ENCODE measurements at regions not wholly inside any gene's neighbourhood (a gene's known extent, or its start where the extent isn't known, plus 50 kb on each side); places are given as distances from the start of the nearest gene placed in this dataset.

GRCh38 chr3:190722181-190722905 lies 140.2 kb downstream of the GMNC start:
- CTCF ChIA-PET = no interaction called here
- no peak overlapping the region for H3K4me3 ChIP-seq
- H3K4me1 ChIP-seq (ENCODE audit: control insufficient read depth, insufficient read depth, low read length) = peaks cover 3% of the 10 kb centered on the region; the same call in 1 of the 2 replicates
- BruUV-seq (replicated peaks) = no TSS peak
- H3K27me3 ChIP-seq (replicated peaks in 1 of 2; ENCODE audit: control insufficient read depth in 2 of 2, insufficient read depth in 2 of 2, low read length in 1 of 2) = no peaks in the 10 kb centered on the region
- FAIRE-seq = no peak
- no peaks in the 10 kb centered on the region for H4K20me1 ChIP-seq (ENCODE audit: control insufficient read depth, insufficient read depth)
- POLR2A ChIA-PET = no interaction called here
- no peaks in the 10 kb centered on the region for H3K9me3 ChIP-seq (replicated peaks; ENCODE audit: control insufficient read depth, insufficient read depth, low read length)
- no peaks in the 10 kb centered on the region for H3K36me3 ChIP-seq (ENCODE audit: control insufficient read depth in 2 of 2, insufficient read depth in 2 of 2, low read length in 1 of 2)
- SMC1A ChIA-PET (ENCODE audit: uncharacterized antibody, unreplicated experiment) = no interaction called here
- TF ChIP-seq HDGF (IDR thresholded peaks at IDR 0.05) (no peak), MYB (IDR thresholded peaks at IDR 0.05; ENCODE audit: borderline replicate concordance, low read depth, low read length) (no peak), FOS (IDR thresholded peaks at IDR 0.05; ENCODE audit: borderline replicate concordance, extremely low read depth, insufficient read length) (no peak), HDAC6 (IDR thresholded peaks at IDR 0.05; ENCODE audit: unreplicated experiment) (no peak), SP1 (IDR thresholded peaks at IDR 0.05; ENCODE audit: low read depth, low read length) (no peak), FOXM1 (IDR thresholded peaks at IDR 0.05; ENCODE audit: low read depth, low read length) (no peak), CTCF (IDR thresholded peaks at IDR 0.05 in 2 of 3, conservative IDR thresholded peaks at IDR 0.05 in 1 of 3; ENCODE audit: control insufficient read depth in 2 of 3, extremely low read depth in 1 of 3, insufficient read depth in 1 of 3, low read depth in 3 of 3, low read length in 3 of 3) (no peak), GABPA (IDR thresholded peaks at IDR 0.05; ENCODE audit: low read depth) (no peak), BCL11A (IDR thresholded peaks at IDR 0.05; ENCODE audit: low read depth, low read length) (no peak), ZNF207 (IDR thresholded peaks at IDR 0.05; ENCODE audit: borderline replicate concordance) (no peak), STAT3 (IDR thresholded peaks at IDR 0.05; ENCODE audit: low read depth, low read length) (no peak), ZZZ3 (IDR thresholded peaks at IDR 0.05; ENCODE audit: control insufficient read depth, insufficient read length, low read depth) (no peak), SMAD1 (IDR thresholded peaks at IDR 0.05; ENCODE audit: low read depth, partially characterized antibody) (no peak), CHD4 (IDR thresholded peaks at IDR 0.05) (no peak)
- TF ChIP-seq, protein P1, sequence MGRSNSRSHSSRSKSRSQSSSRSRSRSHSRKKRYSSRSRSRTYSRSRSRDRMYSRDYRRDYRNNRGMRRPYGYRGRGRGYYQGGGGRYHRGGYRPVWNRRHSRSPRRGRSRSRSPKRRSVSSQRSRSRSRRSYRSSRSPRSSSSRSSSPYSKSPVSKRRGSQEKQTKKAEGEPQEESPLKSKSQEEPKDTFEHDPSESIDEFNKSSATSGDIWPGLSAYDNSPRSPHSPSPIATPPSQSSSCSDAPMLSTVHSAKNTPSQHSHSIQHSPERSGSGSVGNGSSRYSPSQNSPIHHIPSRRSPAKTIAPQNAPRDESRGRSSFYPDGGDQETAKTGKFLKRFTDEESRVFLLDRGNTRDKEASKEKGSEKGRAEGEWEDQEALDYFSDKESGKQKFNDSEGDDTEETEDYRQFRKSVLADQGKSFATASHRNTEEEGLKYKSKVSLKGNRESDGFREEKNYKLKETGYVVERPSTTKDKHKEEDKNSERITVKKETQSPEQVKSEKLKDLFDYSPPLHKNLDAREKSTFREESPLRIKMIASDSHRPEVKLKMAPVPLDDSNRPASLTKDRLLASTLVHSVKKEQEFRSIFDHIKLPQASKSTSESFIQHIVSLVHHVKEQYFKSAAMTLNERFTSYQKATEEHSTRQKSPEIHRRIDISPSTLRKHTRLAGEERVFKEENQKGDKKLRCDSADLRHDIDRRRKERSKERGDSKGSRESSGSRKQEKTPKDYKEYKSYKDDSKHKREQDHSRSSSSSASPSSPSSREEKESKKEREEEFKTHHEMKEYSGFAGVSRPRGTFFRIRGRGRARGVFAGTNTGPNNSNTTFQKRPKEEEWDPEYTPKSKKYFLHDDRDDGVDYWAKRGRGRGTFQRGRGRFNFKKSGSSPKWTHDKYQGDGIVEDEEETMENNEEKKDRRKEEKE (IDR thresholded peaks at IDR 0.05) = no peak
- no peak for DNase-seq (ENCODE audit: low read depth, low spot score)
- RAD21 ChIA-PET (ENCODE audit: unreplicated experiment) = no interaction called here
- intact Hi-C loops (cut with micrococcal nuclease; ENCODE audit: unreplicated experiment) = no loop called here
- H3K27ac ChIP-seq (ENCODE audit: control insufficient read depth, insufficient read depth) = no peak overlapping the region
- no peak overlapping the region for H2AFZ ChIP-seq (ENCODE audit: control insufficient read depth, low read depth, low read length)
- H3K79me2 ChIP-seq (ENCODE audit: control insufficient read depth, insufficient read depth, low read length) = no peaks in the 10 kb centered on the region
- no peak overlapping the region for H3K9ac ChIP-seq (ENCODE audit: control insufficient read depth, insufficient read depth, low read length)
- WGBS (ENCODE audit: insufficient coverage, insufficient replicate concordance, low lambda C conversion rate, missing lambda C conversion rate) = 36% methylated on average over 4 of the region's 4 CpGs
- H3K4me2 ChIP-seq (ENCODE audit: control insufficient read depth, insufficient read depth) = no peak overlapping the region
- ATAC-seq = no peak
- in situ Hi-C loops (cut with MboI) = no loop called here

Data from GM12878 (cell line).